ENCODE measurements at regions not wholly inside any gene's neighbourhood (a gene's known extent, or its start where the extent isn't known, plus 50 kb on each side); places are given as distances from the start of the nearest gene placed in this dataset.

DNA sequence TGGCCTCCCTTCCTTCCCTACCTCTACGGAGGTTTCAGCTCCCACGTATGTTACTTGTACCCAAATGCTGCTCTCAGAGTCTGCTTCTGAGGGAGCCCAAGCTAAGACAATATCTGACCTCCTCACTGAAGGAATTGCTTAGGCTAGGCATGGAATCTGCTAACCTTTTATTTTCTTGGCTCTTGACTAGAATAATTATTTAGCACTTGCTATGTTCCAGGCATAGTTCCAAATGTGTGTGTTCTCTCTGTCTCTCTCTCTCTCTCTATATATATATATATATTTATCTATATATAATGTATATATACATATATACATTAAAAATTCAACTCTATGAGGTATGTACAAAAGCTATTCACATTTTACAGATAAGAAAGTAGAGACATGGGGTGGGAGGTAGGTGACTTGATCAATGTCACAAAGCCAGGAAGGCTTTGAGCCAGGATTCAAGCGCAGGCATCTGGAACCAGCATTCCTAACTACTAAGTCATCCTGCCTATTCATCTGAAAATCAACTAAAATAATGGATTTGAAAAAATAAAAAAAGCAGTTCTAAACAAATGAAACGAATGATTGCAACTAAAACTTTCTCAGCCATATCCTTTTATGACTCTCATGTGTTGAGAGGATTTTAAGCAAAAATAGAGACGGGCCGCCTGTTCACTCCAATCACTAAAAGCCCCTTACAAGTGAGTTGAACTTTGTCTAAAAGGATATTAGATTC, 189.7 kb upstream of the JAG1 start:
- DNase-seq (ENCODE audit: low read depth, low spot score), result no peak

DNA sequence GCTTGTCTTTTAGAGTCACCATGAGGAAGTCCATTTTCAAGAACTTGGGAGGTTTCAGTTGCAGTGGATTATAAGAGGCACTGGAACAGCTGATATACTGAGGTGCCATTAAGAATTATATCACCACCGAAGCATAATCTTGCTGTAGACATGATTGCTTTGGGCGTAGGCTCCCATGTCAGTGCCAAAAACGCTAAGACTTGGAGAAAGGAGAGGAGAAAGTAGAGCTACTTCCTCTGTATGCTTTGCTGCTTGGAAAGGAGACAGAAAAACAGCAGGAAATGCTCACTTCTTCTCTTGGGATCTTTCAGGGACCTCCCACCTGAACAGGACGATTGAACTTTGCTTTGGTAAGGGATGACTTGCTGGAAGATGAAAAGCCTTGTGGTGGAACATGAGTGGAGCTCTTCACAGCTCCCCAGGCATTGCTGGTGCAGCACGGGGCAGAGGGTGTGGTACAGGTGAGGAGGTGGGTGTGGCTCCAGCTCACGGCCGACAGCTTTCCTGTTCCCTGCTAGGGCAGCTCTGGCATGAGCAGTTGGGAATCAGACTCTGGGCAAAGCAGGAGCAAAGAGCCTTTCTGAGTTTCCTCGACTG, 190.4 kb upstream of the JAG1 start:
- DNase-seq (ENCODE audit: low read depth, low spot score), result no peak

DNA sequence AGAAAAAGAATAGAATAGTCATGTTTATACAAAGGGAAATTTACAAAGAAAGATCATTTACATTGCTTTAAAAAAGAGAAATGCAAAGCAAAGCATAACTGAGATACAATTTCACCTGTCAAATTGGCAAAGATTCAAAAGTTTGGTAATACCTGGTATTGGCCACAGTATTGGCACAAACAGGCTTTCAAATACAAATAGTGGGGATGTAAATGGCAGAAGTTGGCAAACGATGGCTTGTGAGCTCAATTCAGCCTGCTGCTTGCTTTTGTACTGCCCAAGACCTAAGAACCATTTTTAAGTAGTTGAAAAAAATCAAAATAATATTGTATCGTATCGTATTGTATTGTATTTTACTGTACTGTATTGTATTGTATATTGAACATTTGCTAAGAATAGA, 194.5 kb upstream of the JAG1 start:
- no peak for DNase-seq (ENCODE audit: low read depth, low spot score)

DNA sequence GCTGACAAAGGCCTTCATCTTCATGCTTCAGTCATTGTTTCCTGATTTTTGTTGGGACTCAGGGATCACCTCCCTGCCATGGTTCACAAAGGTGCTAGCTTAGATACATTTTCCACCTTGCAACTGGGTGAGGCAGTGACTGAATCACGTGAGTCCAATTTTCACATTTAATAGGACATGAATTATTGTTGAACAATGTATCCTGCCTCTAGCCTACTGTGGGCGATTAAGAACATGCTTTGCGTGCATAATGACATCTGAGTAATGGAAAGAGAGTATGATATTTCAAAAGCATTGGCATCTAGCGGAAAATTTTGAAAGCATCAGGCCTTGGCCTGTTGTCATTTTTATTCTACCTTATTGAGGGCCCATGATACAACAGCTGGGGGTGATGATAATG, 199.2 kb upstream of the JAG1 start:
- no peak for DNase-seq (ENCODE audit: low read depth, low spot score)

DNA sequence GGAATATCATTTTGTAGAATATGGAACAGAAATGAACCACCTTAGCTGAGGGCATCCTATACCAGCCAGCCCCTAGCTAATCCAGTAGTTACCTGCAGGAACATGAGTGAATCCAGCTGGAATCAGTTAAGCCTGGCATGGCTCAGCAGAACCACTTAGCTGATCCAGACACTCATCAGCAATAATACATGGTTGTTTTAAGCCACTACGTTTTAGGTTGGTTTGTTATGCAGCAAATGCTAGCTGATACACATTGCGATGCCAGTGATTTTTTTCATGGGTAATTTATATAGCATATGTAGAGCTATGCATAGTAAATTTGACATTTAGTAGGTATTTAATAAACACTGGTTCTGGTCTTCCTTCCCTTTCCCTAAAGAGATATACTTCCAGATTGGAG, 201.9 kb upstream of the JAG1 start:
- no peak for DNase-seq (ENCODE audit: low read depth, low spot score)

DNA sequence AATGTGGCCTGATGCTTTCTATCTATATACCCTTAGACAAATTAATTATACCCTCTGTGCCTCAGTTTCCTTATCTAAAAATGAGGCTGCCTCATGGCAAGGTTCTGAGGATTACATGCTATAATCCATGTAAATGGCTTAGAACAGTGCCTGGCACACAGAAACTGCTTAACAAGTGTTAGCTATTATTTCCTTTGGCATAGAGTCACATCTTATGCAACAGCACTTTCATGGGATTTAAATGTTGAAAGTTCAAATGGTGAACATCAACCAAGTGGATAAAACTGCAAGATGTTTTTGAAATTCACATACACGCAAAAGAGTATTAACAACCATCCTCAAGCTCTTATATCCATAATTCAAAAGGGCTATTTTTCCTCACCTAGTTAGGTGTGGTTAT, 202.8 kb upstream of the JAG1 start:
- no peak for DNase-seq (ENCODE audit: low read depth, low spot score)

DNA sequence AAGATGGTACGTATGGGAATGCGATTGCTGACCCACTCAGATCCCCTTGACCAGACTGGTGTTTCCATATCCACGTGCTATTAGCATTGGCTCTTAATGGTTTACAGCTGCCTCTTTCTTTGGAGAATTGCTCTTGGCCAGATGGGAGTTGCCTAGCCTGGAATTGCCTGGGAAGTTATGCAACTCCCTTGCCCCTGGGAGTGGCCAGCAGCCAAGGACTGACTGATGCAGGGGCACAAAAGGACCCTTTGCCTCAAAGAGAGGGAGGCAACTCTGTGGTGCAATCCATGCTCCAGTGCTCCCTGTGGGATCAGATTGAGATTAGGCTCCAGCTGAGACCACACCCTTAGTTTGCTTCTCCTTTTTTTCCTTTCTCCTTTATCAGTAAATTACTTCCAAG, 203.5 kb upstream of the JAG1 start:
- DNase-seq (ENCODE audit: low read depth, low spot score), result no peak

DNA sequence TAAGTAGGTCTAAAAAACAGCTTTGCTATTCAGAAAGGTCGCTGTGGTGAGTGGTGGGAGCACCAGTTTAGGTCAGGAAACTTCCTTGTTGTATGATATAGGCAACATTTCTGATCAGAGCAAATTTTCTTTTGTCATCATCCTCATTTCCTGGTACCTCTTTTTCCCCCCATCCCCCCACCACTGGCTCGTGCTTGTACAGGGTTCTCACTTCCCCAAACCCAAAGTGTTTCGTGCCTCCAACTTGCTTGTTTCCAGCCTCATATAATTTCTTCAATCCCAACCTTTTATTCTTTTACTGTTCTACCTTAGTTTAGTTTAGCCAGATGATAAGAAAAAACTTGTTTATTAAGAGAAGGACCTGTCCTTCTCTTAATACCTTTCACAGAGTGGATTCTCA, 209.4 kb upstream of the JAG1 start:
- no peak for DNase-seq (ENCODE audit: low read depth, low spot score)

DNA sequence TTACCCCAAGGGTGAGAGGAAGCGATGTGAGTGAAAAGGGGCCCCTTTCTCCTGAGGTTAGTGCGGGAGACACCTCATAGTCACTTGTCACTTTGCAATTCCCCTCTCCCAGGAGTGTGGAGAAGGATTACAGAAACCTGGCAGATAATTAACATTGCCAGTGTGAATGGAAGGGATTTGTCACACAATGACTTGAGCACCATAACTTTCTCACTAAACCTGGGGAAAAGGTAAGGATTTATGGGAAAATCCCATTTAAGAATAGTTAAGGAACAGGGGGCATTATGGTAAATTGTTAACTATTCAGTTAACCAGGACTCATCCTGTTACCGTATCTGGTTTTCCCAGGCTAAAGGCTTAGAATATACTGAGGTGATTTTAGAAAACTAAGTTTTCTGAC, 219.5 kb upstream of the JAG1 start:
- DNase-seq (ENCODE audit: low read depth, low spot score), result no peak

DNA sequence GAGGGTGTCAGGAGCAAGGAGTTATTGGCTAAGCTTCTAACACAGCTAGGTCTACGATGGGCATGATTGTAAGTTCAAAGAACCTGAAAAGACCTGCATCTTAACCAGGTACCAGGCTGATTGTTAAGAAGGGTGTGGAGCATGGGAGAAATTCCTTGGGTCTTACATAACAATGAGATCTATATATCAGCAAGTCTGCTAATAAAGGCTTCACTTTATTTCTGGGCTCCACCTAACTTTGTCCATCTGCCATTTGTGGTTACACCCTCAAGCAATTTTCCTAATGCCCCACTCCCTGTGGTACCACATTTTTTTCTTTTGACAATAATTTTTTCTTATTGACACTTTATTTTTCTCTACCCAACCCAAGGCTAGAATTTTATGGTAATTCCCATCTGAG, 223.5 kb upstream of the JAG1 start:
- no peak for DNase-seq (ENCODE audit: low read depth, low spot score)

DNA sequence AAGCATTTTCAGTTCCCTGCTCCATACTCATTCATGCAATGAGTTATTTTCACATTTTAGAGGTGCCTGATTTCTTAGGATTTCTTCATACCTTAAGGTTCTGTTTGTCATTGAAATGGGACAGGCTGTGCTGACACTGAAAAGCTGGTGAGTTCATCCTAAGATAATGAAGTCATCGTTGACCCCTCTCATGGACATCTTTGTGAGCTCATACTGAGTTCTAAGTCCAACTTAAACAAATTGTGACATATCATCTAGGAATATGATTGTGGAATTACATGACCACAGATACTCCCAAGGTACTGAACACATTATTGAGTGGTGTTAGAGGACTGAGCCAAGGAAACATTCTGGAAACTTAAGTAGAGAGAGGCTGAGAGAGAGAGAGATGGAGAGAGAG, 224.8 kb upstream of the JAG1 start:
- DNase-seq (ENCODE audit: low read depth, low spot score), result no peak

DNA sequence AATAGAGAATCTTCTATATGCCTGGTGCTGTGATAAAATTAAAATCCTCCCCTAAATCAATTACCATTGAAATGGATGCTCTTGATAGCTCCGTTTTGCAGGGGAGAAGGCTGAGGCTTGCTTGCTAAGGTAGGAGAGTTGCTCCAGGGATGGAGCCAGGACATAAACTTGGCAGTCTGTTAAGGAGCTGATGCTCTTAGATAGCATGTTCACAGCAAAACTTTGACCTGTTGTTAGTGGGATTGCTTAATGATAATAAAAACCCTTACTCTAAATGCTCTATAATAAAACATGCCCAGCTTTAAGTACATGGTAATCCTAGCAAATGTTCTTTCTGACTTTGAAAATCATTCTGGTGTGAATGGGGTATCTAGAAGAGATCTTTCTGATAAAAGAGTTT, 228.4 kb upstream of the JAG1 start:
- no peak for DNase-seq (ENCODE audit: low read depth, low spot score)

DNA sequence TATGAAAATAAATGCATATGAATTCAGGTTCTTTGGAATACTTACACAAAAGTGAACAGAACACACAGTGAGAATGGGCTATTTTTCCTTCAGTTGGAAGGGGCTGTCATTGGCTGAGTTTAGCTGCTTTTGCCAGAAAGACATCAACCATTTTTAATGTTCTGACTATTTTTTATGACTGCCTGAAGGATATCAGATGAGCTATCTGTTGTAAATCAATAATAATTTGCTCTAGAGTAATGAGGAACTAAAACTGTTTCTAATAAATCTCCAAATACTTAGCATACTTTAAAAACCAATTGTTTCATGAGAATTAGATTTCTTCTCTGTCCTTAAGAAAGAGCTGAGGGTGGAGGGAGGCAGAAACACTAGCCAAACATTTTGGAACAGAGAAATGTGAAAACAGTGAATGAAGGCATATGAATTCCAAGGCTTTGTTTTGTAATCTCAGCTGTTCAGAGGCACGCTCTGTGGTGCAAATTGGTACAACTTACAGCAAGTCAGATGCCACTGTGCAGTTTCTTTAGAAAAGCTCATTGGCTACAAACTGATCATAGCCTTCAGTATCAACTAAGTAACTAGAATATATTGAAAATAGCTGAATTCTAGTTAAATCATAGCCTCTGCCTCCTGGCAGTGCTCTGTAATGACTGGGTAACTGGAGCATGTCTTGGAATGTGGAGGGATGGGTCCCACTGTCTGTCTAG, 228.9 kb upstream of the JAG1 start:
- DNase-seq (ENCODE audit: low read depth, low spot score), result no peak

DNA sequence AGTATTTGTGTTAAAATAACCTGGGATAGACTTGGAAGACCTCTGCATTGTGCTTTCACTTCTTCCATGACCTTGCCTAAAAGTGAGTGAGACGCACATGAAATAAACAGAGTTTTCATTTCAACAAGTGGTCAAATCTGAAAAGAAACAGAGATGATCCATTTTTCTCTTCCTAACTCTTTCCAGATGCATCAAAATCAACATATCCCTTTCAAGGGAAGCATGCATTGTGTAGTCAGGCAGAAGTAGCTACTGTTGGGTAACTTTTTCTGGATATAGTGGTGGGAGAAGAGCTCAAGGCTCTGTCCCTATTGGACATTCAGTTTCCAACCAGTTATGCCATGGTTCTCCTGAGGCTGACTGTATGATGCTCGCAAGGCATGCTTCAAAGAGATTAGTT, 233.0 kb upstream of the JAG1 start:
- no peak for DNase-seq (ENCODE audit: low read depth, low spot score)

DNA sequence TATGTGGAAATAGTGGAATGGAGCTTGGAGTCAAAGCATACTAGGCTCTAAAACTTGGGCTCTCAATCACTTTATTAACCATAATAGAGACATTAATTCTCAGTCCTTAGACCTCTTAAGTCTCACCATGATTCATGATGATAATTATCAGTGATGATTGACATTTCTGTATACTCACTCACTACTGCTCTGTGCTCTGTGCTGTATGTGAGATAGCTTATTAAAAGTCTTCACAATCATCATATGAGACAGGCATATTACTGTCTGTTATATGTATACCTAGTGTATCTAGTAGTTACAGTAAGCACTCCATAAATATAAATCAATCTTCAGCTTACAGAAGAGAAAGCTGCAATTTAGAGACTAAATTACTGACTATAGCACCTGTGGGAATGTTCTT, 236.0 kb upstream of the JAG1 start:
- DNase-seq (ENCODE audit: low read depth, low spot score), result no peak

DNA sequence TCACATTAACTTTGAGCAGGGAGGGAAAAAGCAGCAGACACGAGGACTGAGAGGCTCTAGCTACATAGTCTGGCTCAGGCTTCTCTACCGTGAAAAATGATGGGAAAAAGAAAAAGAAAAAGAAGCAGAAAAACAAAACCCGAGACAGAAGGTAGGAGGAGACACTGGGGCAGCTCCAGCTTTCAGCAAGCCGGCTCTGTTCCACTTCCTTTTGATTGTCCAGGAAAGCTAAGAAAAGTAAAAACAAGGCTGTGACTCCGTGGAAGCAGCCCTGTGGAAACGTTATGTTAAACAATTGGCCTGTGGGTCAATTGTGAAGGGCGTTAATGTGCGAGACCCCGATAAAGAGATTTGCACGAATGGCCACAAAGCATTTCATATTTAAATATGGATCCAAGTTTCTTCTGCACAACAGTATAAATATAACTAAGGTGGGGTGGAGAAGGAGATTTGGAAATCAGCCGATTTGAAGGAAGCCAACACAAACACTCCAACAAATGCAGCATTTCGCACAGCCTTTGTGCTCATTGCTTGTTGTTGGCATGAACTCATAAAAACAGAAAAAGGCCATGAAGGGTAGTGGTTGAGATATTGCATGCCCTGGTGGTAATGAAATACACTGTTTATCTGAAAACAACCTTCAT, 236.9 kb upstream of the JAG1 start:
- no peak for DNase-seq (ENCODE audit: low read depth, low spot score)

DNA sequence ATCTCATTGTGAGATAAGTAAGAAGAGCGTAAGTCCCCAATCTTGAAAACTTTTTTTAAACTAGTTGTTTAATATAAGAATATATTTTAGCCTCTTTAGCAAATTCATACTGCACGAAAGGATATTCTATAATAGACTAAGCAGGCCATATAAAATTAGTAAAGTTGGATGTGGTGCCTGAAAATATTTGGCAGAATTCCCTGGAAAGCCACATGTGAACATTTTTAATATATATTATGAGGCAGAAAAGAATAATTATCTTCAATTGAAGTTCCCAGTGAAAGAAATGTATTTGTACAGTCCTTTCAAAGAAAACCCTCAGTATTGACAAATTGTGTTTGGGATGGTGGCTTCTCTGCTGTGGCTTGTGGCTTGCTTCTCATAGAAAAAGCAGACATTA, 237.5 kb upstream of the JAG1 start:
- DNase-seq (ENCODE audit: low read depth, low spot score), result no peak

DNA sequence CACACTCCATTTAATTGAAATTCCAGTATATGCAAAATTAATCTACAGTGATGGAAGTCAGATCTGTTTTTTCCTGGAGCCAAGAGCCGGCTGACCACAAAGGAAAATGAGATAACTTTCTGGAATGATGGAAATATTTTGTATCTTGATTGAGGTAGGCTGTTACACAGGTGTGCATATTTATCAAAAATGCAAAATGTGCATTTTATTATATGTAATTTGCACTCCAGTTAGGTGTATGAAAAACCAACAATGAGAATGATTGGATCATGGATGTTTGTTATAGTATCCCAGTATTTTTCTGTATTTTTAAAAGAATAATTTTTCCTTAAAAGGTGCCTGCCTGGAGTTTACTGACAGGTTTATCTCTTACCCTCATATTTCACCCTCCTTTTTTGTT, 242.0 kb upstream of the JAG1 start:
- DNase-seq (ENCODE audit: low read depth, low spot score), result no peak

DNA sequence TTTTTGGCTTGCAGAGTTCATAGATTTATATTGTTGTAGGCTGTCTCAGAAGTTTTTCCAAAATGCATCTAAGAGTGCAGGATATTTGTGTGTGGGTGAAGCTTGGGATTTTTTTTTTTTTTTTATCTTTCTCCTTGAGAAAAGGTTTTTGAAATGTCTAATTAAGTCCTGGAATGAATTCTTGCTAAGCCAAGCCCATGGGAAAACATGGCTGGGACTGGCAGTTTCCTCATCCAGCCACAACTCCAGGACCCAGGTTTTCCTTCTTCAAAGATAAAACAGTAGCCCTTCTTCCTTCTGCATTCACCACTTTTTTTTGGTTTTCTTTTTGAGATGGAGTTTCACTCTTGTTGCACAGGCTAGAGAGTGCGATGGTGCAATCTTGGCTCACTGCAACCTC, 242.5 kb upstream of the JAG1 start:
- DNase-seq (ENCODE audit: low read depth, low spot score), result no peak

DNA sequence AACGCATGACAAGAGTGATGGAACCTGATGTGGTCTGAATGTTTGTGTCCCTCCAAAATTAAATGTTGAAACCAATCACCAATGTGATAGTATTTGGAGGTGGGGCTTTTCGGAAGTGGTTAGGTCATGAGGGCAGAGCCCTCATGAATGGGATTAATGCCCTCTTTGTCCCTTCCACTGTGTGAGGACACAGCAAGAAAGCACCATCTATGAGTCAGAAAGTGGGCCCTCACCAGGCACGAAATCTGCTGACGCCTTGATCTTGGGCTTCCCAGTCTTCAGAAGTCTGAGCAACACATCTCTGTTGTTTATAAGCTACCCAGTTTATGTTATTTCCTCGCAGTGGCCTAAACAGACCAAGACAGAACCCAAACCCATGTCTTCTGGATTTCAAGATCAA, 244.0 kb upstream of the JAG1 start:
- no peak for DNase-seq (ENCODE audit: low read depth, low spot score)

DNA sequence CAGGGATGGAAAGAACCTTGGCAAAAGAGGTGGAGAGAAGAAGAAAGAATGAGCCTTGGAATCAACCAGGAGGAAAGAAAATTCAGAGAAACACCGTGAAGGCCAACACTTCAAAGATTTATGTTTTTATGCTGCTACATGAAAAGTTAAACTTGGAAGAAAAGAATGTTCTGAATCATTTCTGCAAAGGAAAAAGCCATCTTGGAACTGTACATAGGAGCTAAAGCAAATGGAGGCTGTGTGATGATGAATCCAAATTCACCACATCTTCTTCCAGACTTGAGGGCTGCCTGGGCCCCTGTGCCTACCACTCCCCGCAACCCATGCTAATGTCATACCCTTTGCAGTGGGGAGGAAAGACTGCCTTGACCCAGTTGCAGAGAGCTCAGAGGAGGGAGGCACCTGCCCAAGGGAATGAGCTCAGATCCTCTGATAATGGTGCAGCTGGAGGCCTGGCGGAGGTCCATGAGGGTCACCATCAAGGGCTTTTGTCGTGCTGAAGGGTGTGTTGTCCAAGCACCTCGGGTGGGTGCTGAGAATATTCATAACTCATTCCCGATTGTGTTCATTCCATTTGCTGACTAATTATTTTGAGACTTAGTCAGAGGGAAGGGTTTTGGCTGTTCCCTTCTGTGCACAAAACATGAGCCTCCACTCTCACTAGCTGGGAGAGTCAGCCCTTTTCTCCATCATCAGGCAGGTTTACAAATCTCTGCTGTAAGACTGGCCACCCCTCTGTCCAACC, 245.8 kb upstream of the JAG1 start:
- no peak for DNase-seq (ENCODE audit: low read depth, low spot score)

DNA sequence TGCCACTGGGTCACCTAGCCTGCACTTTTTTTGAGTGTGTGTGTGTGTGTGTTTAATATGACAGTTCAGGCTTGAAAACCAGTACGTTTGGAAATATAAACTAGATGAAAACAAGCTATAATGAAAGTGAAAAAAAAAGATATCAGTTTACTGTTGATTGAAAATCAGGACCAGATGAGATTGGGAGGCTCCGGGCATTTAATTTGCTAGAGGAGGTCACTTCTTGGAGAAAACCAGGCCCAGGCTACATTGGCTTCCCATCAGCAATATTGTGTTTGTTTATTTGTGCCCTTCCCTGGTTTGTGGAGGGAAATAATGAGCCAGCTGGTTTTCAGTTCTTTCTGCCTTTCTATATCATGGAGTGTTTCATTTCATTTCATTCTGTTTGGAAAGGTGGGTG, 246.6 kb upstream of the JAG1 start:
- DNase-seq (ENCODE audit: low read depth, low spot score), result no peak

Data from smooth muscle cell of the brain vasculature (primary cell).